PC-9 (cell line): ENCODE measurements at regions not wholly inside any gene's neighbourhood (a gene's known extent, or its start where the extent isn't known, plus 50 kb on each side); places are given as distances from the start of the nearest gene placed in this dataset.

Experiments used
- BruUV-seq: library from RNA; stranded (reverse); fragments of 400-500 nt; replicated peaks from 2 replicates; lab custom pipeline; 2021; lab: Mats Ljungman, UMichigan
- CTCF ChIA-PET: fragments of 300-600 bp; sonication (Branson Sonifier 250); formaldehyde crosslinking; loops from one replicate; lab custom pipeline; 2022; ENCODE audit warnings: antibody characterized with exemption; lab: Charles Lee
- POLR2A ChIA-PET: fragments of 300-600 bp; sonication (Branson Sonifier 250); formaldehyde crosslinking; loops from one replicate; lab custom pipeline; 2022; ENCODE audit warnings: antibody characterized with exemption; ENCODE audit not compliant: unreplicated experiment; lab: Charles Lee
- DNase-seq, 2 experiments: peaks; one replicate each; pipeline versions ENCODE4 v3.0.0 to v3.0.0-alpha.2; 2015 to 2022; ENCODE audit warnings: mixed read lengths in 1 of 2
- H2AFZ ChIP-seq: fragments of 200-600 bp; sonication (generic); 2 replicates; pipeline ENCODE4 v1.8.1; 2017; ENCODE audit warnings: antibody characterized with exemption
- H3F3A ChIP-seq: fragments of 200-600 bp; sonication (generic); 2 replicates; pipeline ENCODE4 v1.8.1; 2017; ENCODE audit warnings: antibody characterized with exemption, mild to moderate bottlenecking, low read depth; ENCODE audit not compliant: insufficient read depth
- H3K27ac ChIP-seq: fragments of 200-600 bp; sonication (generic); 2 replicates; pipeline ENCODE4 v1.6.1; 2016; ENCODE audit warnings: mixed run types
- H3K27me3 ChIP-seq: fragments of 200-600 bp; sonication (generic); 2 replicates; pipeline ENCODE4 v1.6.1; 2016; ENCODE audit warnings: low read depth, mixed run types; ENCODE audit not compliant: insufficient read depth
- H3K36me3 ChIP-seq: fragments of 200-600 bp; sonication (generic); 2 replicates; pipeline ENCODE4 v1.6.1; 2016; ENCODE audit warnings: low read depth, mixed run types
- H3K4me1 ChIP-seq: fragments of 200-600 bp; sonication (generic); replicated peaks from 2 replicates; pipeline ENCODE4 v1.6.1; 2016; ENCODE audit warnings: mixed run types; ENCODE audit not compliant: insufficient read depth
- H3K4me2 ChIP-seq: fragments of 200-600 bp; sonication (generic); 2 replicates; pipeline ENCODE4 v1.6.1; 2017; ENCODE audit warnings: mixed run types
- H3K4me3 ChIP-seq: fragments of 200-600 bp; sonication (generic); 2 replicates; pipeline ENCODE4 v1.6.1; 2016; ENCODE audit warnings: mixed run types
- H3K79me2 ChIP-seq: fragments of 200-600 bp; sonication (generic); 2 replicates; pipeline ENCODE4 v1.6.1; 2017; ENCODE audit warnings: low read depth, mixed run types
- H3K9me2 ChIP-seq: fragments of 200-600 bp; sonication (generic); 2 replicates; pipeline ENCODE4 v1.8.1; 2017; ENCODE audit warnings: mild to moderate bottlenecking; ENCODE audit not compliant: insufficient read depth
- H3K9me3 ChIP-seq: fragments of 200-600 bp; sonication (generic); 2 replicates; pipeline ENCODE4 v1.8.1; 2016; ENCODE audit warnings: low read depth; ENCODE audit not compliant: insufficient read depth
- H4K20me1 ChIP-seq: fragments of 200-600 bp; sonication (generic); 2 replicates; pipeline ENCODE4 v1.8.1; 2017; ENCODE audit not compliant: insufficient read depth
- CTCF ChIP-seq: fragments of 200-600 bp; sonication (generic); conservative IDR thresholded peaks from 2 replicates; pipeline ENCODE4 v1.6.1; 2017; ENCODE audit warnings: mixed run types, antibody characterized with exemption, mild to moderate bottlenecking, moderate library complexity
- EZH2 ChIP-seq: fragments of 200-600 bp; sonication (generic); IDR thresholded peaks from 2 replicates; pipeline ENCODE4 v1.8.0; 2017; ENCODE audit warnings: antibody characterized with exemption, low read depth
- intact Hi-C: fragments of 100-400 bp; cut with micrococcal nuclease; formaldehyde crosslinking; loops from one replicate; pipeline ENCODE4 v1.10.0; 2022; ENCODE audit not compliant: unreplicated experiment

GRCh38 chr3:40613306-40613705 is 88.5 kb downstream of the ZNF621 start:
- CTCF ChIA-PET = no interaction called here
- Histone ChIP-seq H3K36me3 (no peaks in the 10 kb centered on the region), H4K20me1 (no peaks in the 10 kb centered on the region), H3K4me2 (no peak overlapping the region), H3K79me2 (no peaks in the 10 kb centered on the region), H3K4me3 (no peak overlapping the region), H2AFZ (no peak overlapping the region), H3K9me3 (no peaks in the 10 kb centered on the region), H3K9me2 (no peaks in the 10 kb centered on the region), H3F3A (no peaks in the 10 kb centered on the region), H3K27ac (no peak overlapping the region), H3K4me1 (no peaks in the 10 kb centered on the region), H3K27me3 (no peaks in the 10 kb centered on the region)
- TF ChIP-seq CTCF (no peak), EZH2 (no peak)
- BruUV-seq = no TSS peak
- intact Hi-C loops = no loop called here
- no peak for DNase-seq
- POLR2A ChIA-PET = no interaction called here

- no peak overlapping the region for H3K4me2 ChIP-seq
- no peak overlapping the region for H3K27ac ChIP-seq
- no peak overlapping the region for H2AFZ ChIP-seq
- no peak overlapping the region for H3K4me3 ChIP-seq
- no peaks in the 10 kb centered on the region for H3F3A ChIP-seq
- H3K9me2 ChIP-seq = no peaks in the 10 kb centered on the region
- CTCF ChIA-PET = no interaction called here
- no peak for DNase-seq
- no TSS peak for BruUV-seq
- no peaks in the 10 kb centered on the region for H4K20me1 ChIP-seq
- no peaks in the 10 kb centered on the region for H3K36me3 ChIP-seq
- POLR2A ChIA-PET = no interaction called here
- intact Hi-C loops = no loop called here
- H3K9me3 ChIP-seq = no peaks in the 10 kb centered on the region
- H3K27me3 ChIP-seq = no peaks in the 10 kb centered on the region
- peaks cover 6% of the 10 kb centered on the region; the same call in 1 of the 2 replicates for H3K4me1 ChIP-seq
- no peaks in the 10 kb centered on the region for H3K79me2 ChIP-seq
- TF ChIP-seq EZH2 (no peak), CTCF (no peak)
Measured at GRCh38 chr3:40615110-40615915, 90.6 kb downstream of the ZNF621 start.

- Histone ChIP-seq H4K20me1 (no peaks in the 10 kb centered on the region), H3K79me2 (no peaks in the 10 kb centered on the region), H3K4me3 (no peak overlapping the region), H3K27ac (no peak overlapping the region), H3K27me3 (no peaks in the 10 kb centered on the region), H3K9me3 (no peaks in the 10 kb centered on the region), H3F3A (no peaks in the 10 kb centered on the region), H3K4me1 (peaks cover 7% of the 10 kb centered on the region; the same call in 1 of the 2 replicates), H3K4me2 (no peak overlapping the region), H3K9me2 (no peaks in the 10 kb centered on the region), H2AFZ (no peak overlapping the region), H3K36me3 (no peaks in the 10 kb centered on the region)
- ChIA-PET CTCF (no interaction called here), POLR2A (no interaction called here)
- DNase-seq = no peak
- intact Hi-C loops = no loop called here
- TF ChIP-seq CTCF = no peak
- no peak for TF ChIP-seq EZH2
- BruUV-seq = no TSS peak
Measured at GRCh38 chr3:40615918-40616819, 91.4 kb downstream of the ZNF621 start.
